Mesenchymal stem cell (in vitro differentiated cells and primary cell): ENCODE measurements at regions not wholly inside any gene's neighbourhood (a gene's known extent, or its start where the extent isn't known, plus 50 kb on each side); places are given as distances from the start of the nearest gene placed in this dataset.

Source experiments
- DNase-seq: peaks from one replicate; pipeline ENCODE4 v3.0.0-alpha.2; 2013
- H2AFZ ChIP-seq: one replicate; pipeline ENCODE4 v1.6.1; 2013; ENCODE audit warnings: low read depth, mild to moderate bottlenecking, control low read depth, inconsistent platforms, low read length, moderate library complexity
- H2AK5ac ChIP-seq: 2 replicates; pipeline ENCODE4 v1.6.1; 2013; ENCODE audit warnings: low read length, moderate library complexity, mild to moderate bottlenecking, inconsistent platforms; ENCODE audit not compliant: severe bottlenecking
- H2BK120ac ChIP-seq: one replicate; pipeline ENCODE4 v1.6.1; 2013; ENCODE audit warnings: low read depth, mild to moderate bottlenecking, inconsistent platforms, low read length, moderate library complexity
- H2BK12ac ChIP-seq, 2 experiments: one replicate each; pipeline ENCODE4 v1.6.1; 2013; ENCODE audit warnings: inconsistent platforms in 2 of 2, low read length in 2 of 2, mild to moderate bottlenecking in 2 of 2, moderate library complexity in 2 of 2, control low read depth in 1 of 2
- H2BK15ac ChIP-seq: one replicate; pipeline ENCODE4 v1.6.1; 2013; ENCODE audit warnings: mild to moderate bottlenecking, low read depth, inconsistent platforms; ENCODE audit not compliant: poor library complexity, severe bottlenecking
- H2BK5ac ChIP-seq: 2 replicates; pipeline ENCODE4 v1.6.1; 2013; ENCODE audit warnings: low read depth, mild to moderate bottlenecking, low read length, control low read depth, inconsistent platforms; ENCODE audit not compliant: poor library complexity, severe bottlenecking
- H3K14ac ChIP-seq, 2 experiments: one replicate each; pipeline ENCODE4 v1.6.1; 2013; ENCODE audit warnings: inconsistent platforms in 2 of 2, low read length in 2 of 2, control low read depth in 1 of 2, mild to moderate bottlenecking in 1 of 2, moderate library complexity in 1 of 2
- H3K18ac ChIP-seq, 2 experiments: one replicate each; pipeline ENCODE4 v1.6.1; 2013; ENCODE audit warnings: inconsistent platforms in 2 of 2, low read length in 2 of 2, control low read depth in 1 of 2, low read depth in 1 of 2, mild to moderate bottlenecking in 1 of 2
- H3K23ac ChIP-seq, 2 experiments: one replicate each; pipeline ENCODE4 v1.6.1; 2013; ENCODE audit warnings: inconsistent platforms in 2 of 2, low read length in 2 of 2, mild to moderate bottlenecking in 2 of 2, moderate library complexity in 2 of 2, control low read depth in 1 of 2
- H3K27ac ChIP-seq: 2 replicates; pipeline ENCODE4 v1.5.1; 2013; ENCODE audit warnings: mild to moderate bottlenecking, moderate library complexity, low read length, control low read depth, inconsistent platforms; ENCODE audit not compliant: poor library complexity, severe bottlenecking
- H3K27me3 ChIP-seq, 2 experiments: 2 replicates each; pipeline versions ENCODE4 v1.6.1 to v1.7.0; 2013; ENCODE audit warnings: low read length in 2 of 2, mild to moderate bottlenecking in 2 of 2, moderate library complexity in 2 of 2, control low read depth in 1 of 2, inconsistent platforms in 1 of 2; ENCODE audit not compliant: control insufficient read depth in 1 of 2, insufficient read depth in 1 of 2
- H3K36me3 ChIP-seq, 2 experiments: 2 replicates each; pipeline versions ENCODE4 v1.6.1 to v1.7.0; 2013; ENCODE audit warnings: low read length in 2 of 2, control low read depth in 1 of 2, inconsistent platforms in 1 of 2, low read depth in 1 of 2, mild to moderate bottlenecking in 1 of 2; ENCODE audit not compliant: insufficient read depth in 2 of 2, control insufficient read depth in 1 of 2
- H3K4ac ChIP-seq, 2 experiments: one replicate each; pipeline ENCODE4 v1.6.1; 2013; ENCODE audit warnings: inconsistent platforms in 2 of 2, low read length in 2 of 2, mild to moderate bottlenecking in 2 of 2, moderate library complexity in 2 of 2, control low read depth in 1 of 2, low read depth in 1 of 2
- H3K4me1 ChIP-seq: 2 replicates; pipeline ENCODE4 v1.6.1; 2013; ENCODE audit warnings: low read depth, low read length, control low read depth; ENCODE audit not compliant: control insufficient read depth, insufficient read depth
- H3K4me2 ChIP-seq: 2 replicates; pipeline ENCODE4 v1.6.1; 2013; ENCODE audit warnings: low read length, mild to moderate bottlenecking, inconsistent platforms; ENCODE audit not compliant: poor library complexity, severe bottlenecking
- H3K4me3 ChIP-seq, 2 experiments: 2 replicates each; pipeline versions ENCODE4 v1.5.1 to v1.7.0; 2013; ENCODE audit warnings: low read length in 2 of 2, mild to moderate bottlenecking in 2 of 2, control low read depth in 1 of 2, low read depth in 1 of 2; ENCODE audit not compliant: insufficient read depth in 1 of 2
- H3K79me1 ChIP-seq: replicated peaks from 2 replicates; pipeline ENCODE4 v1.6.1; 2013; ENCODE audit warnings: mild to moderate bottlenecking, control low read depth, low read length, inconsistent platforms; ENCODE audit not compliant: poor library complexity, severe bottlenecking
- H3K9ac ChIP-seq: 2 replicates; pipeline ENCODE4 v1.7.0; 2013; ENCODE audit warnings: mild to moderate bottlenecking, low read length, moderate library complexity
- H3K9me3 ChIP-seq: 2 replicates; pipeline ENCODE4 v1.7.0; 2013; ENCODE audit warnings: mild to moderate bottlenecking, low read length; ENCODE audit not compliant: control insufficient read depth
- H4K8ac ChIP-seq: one replicate; pipeline ENCODE4 v1.6.1; 2013; ENCODE audit warnings: inconsistent platforms, mild to moderate bottlenecking, low read length, moderate library complexity
- H4K91ac ChIP-seq: one replicate; pipeline ENCODE4 v1.6.1; 2013; ENCODE audit warnings: mild to moderate bottlenecking, low read length, inconsistent platforms
- WGBS: methylation state at CpG from one replicate; pipeline ENCODE4 v1.1.7; 2013; ENCODE audit warnings: mixed read lengths; 5-methylcytosine and 5-hydroxymethylcytosine counted together

DNA sequence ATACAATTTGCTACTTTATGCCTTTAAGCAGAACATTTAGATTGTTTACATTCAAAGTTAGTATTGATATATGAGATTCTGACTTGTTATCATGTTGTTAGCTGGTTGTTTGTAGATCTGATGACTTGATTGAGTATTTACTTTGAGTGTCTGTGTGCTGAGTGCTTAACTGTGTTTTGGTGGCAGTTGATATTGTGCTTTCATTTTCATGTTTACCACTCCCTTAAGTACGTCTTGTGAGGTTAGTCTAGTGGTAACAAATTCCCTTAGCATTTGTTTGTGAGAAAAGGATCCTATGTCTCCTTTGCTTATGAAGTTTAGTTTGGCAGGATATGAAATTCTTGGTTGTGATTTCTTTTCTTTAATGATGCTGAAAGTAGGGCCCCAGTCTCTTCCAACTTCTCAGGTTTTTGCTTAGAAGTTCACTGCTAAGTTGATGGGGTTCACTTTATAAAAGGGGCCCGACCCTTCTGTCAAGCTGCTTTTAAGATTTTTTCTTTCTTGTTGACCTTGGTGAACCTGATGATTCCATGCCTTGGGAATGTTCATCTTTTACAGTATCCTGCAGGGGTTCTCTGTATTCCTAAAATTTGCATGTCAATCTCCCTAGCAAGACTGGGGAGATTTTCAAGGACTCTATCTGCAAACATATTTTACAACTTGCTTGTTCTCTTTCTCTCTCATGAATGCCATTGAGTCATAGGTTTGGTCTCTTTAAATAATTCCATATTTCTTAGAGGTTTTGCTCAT, 1095.4 kb upstream of the PCDH20 start:
- Histone ChIP-seq H3K27me3 (no peaks in the 10 kb centered on the region), H3K4me2 (no peak overlapping the region), H2BK5ac (no peak overlapping the region), H3K36me3 (no peaks in the 10 kb centered on the region), H3K18ac (no peak overlapping the region), H3K4ac (no peak overlapping the region), H3K4me3 (no peak overlapping the region), H2BK12ac (no peak overlapping the region), H3K4me1 (no peaks in the 10 kb centered on the region), H3K79me1 (no peaks in the 10 kb centered on the region), H3K27ac (no peak overlapping the region), H2BK120ac (no peak overlapping the region), H4K8ac (no peak overlapping the region), H3K9me3 (no peaks in the 10 kb centered on the region), H2BK15ac (no peak overlapping the region), H4K91ac (no peak overlapping the region), H3K23ac (no peak overlapping the region), H2AFZ (no peak overlapping the region), H3K9ac (no peak overlapping the region), H3K14ac (no peak overlapping the region), H2AK5ac (no peak overlapping the region)
- DNase-seq, result peak; percentile 25
- WGBS, result 34% methylated on average over 2 of the region's 2 CpGs

DNA sequence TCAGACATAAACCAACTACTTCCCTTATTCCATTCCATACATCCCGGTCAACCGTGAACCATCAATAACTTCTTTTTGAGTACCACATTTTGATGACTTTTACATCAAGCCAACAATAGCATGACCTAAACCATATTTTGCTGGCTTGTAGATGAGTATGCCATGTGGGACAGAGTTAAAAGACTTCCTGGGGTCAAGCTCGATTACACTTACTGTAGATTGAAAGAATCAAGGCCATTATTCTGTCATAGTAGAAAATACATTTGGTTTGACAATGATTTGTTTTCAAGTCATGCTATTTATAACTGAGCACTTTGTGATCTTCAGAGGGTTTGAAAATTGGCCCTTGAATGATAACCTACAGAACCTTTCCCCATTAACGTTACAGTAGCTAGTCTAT, 1086.9 kb upstream of the PCDH20 start:
- Histone ChIP-seq H4K8ac (no peak overlapping the region), H3K4me3 (no peak overlapping the region)
- WGBS, result 94% methylated on average over 3 of the region's 4 CpGs

GRCh38 chr13:62489731-62490130, 1074.1 kb upstream of the PCDH20 start:
- Histone ChIP-seq H3K9ac (no peak overlapping the region), H3K4me1 (no peaks in the 10 kb centered on the region), H3K14ac (no peak overlapping the region), H2AFZ (no peak overlapping the region), H4K8ac (no peak overlapping the region), H3K79me1 (no peaks in the 10 kb centered on the region), H4K91ac (no peak overlapping the region), H3K18ac (no peak overlapping the region), H2AK5ac (no peak overlapping the region), H3K36me3 (no peaks in the 10 kb centered on the region), H3K4me3 (no peak overlapping the region), H2BK120ac (no peak overlapping the region), H3K27ac (no peak overlapping the region), H3K4ac (no peak overlapping the region), H3K27me3 (no peaks in the 10 kb centered on the region), H2BK15ac (no peak overlapping the region), H3K23ac (no peak overlapping the region), H2BK5ac (no peak overlapping the region), H3K4me2 (no peak overlapping the region), H2BK12ac (no peak overlapping the region), H3K9me3 (no peaks in the 10 kb centered on the region)
- WGBS, result no CpG with 5 or more reads among the region's 1 CpG
- no peak for DNase-seq

More for the DNA sequence above, 1086.9 kb upstream of the PCDH20 start:
- H3K14ac ChIP-seq, result no peak overlapping the region
- H3K27me3 ChIP-seq, result no peaks in the 10 kb centered on the region
- no peak overlapping the region for H2AFZ ChIP-seq
- H3K36me3 ChIP-seq, result no peaks in the 10 kb centered on the region
- H3K23ac ChIP-seq, result no peak overlapping the region
- H3K4me2 ChIP-seq, result no peak overlapping the region
- H3K4me1 ChIP-seq, result no peaks in the 10 kb centered on the region
- H3K9ac ChIP-seq, result no peak overlapping the region
- H3K18ac ChIP-seq, result no peak overlapping the region
- H2BK120ac ChIP-seq, result no peak overlapping the region
- H4K91ac ChIP-seq, result no peak overlapping the region
- DNase-seq, result no peak
- no peak overlapping the region for H3K4ac ChIP-seq
- H3K9me3 ChIP-seq, result no peaks in the 10 kb centered on the region
- no peak overlapping the region for H2AK5ac ChIP-seq
- no peak overlapping the region for H3K27ac ChIP-seq
- H2BK15ac ChIP-seq, result no peak overlapping the region
- H3K79me1 ChIP-seq, result no peaks in the 10 kb centered on the region
- no peak overlapping the region for H2BK12ac ChIP-seq
- H2BK5ac ChIP-seq, result no peak overlapping the region

DNA sequence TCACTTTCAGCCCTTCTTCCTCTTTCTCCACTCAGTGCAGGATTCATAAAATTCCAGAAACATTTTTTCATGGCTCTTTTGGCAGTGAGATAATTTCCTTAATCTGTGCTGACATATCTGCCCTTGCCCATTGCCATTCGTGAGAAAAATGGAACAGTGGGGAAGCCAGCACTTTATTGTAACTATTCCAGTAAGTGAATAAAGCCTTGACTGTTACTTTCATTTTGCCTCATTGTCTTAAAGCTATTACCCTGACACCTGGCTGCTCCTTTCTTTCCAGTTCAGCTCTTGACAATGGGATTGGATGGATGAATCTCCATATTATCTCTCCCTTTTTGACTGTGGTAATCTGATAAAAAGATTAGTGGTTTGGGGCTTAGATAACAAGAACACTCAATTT, 1068.1 kb upstream of the PCDH20 start:
- WGBS, result 100% methylated on average over 1 of the region's 1 CpG
- Histone ChIP-seq H3K9me3 (no peaks in the 10 kb centered on the region), H2AFZ (no peak overlapping the region), H3K27ac (no peak overlapping the region), H2BK120ac (no peak overlapping the region), H3K9ac (no peak overlapping the region), H4K91ac (no peak overlapping the region), H3K23ac (no peak overlapping the region), H3K27me3 (no peaks in the 10 kb centered on the region), H2BK5ac (no peak overlapping the region), H3K4me1 (peaks cover 1% of the 10 kb centered on the region), H3K4me3 (no peak overlapping the region), H3K4ac (no peak overlapping the region), H2BK15ac (no peak overlapping the region), H2AK5ac (no peak overlapping the region), H2BK12ac (no peak overlapping the region), H3K14ac (no peak overlapping the region), H3K18ac (no peak overlapping the region), H3K79me1 (no peaks in the 10 kb centered on the region), H3K4me2 (no peak overlapping the region), H3K36me3 (no peaks in the 10 kb centered on the region), H4K8ac (no peak overlapping the region)
- no peak for DNase-seq
